Transverse colon (tissue), 4 donors: ENCODE measurements at regions not wholly inside any gene's neighbourhood (a gene's known extent, or its start where the extent isn't known, plus 50 kb on each side); places are given as distances from the start of the nearest gene placed in this dataset.

Source experiments
- DNase-seq: peaks from one replicate; pipeline ENCODE4 v3.0.0-alpha.2; 2019
- H3K27ac ChIP-seq, 4 donors: fragments of 200-600 bp; sonication (generic); 2 replicates each; pipeline ENCODE4 v1.5.1; 2016 to 2018; ENCODE audit warnings: inconsistent platforms in 4 of 4
- H3K27me3 ChIP-seq: fragments of 200-600 bp; sonication (generic); 2 replicates; pipeline ENCODE4 v1.5.1; 2017; ENCODE audit warnings: inconsistent platforms
- H3K36me3 ChIP-seq, 4 donors: fragments of 200-600 bp; sonication (generic); 2 replicates each; pipeline ENCODE4 v1.5.1; 2017 to 2019; ENCODE audit warnings: inconsistent platforms in 4 of 4
- H3K4me1 ChIP-seq, 4 donors: fragments of 200-600 bp; sonication (generic); 2 replicates each; pipeline ENCODE4 v1.5.1; 2017 to 2020; ENCODE audit warnings: inconsistent platforms in 4 of 4
- H3K4me3 ChIP-seq, 4 donors: fragments of 200-600 bp; sonication (generic); 1 replicate in 1 of 4; 2 replicates in 3 of 4; pipeline versions ENCODE4 v1.5.1 to v1.6.1; 2017 to 2019; ENCODE audit warnings: inconsistent platforms in 4 of 4
- H3K9me3 ChIP-seq, 2 donors: fragments of 200-600 bp; sonication (generic); 2 replicates each; pipeline ENCODE4 v1.5.1; 2017 to 2019; ENCODE audit warnings: inconsistent platforms in 2 of 2
- EP300 ChIP-seq: sonication (generic); formaldehyde crosslinking; IDR thresholded peaks from one replicate; pipeline ENCODE4 v1.6.1; 2017; ENCODE audit warnings: antibody characterized with exemption, low read depth
- POLR2A ChIP-seq: fragments of 450-650 bp; IDR thresholded peaks from one replicate; pipeline ENCODE4 v1.6.1; 2016; ENCODE audit warnings: antibody characterized with exemption, mild to moderate bottlenecking, moderate library complexity
- POLR2AphosphoS5 ChIP-seq, 3 donors: sonication (generic); formaldehyde crosslinking; IDR thresholded peaks; one replicate each; pipeline ENCODE4 v1.6.1; 2016; ENCODE audit warnings: antibody characterized with exemption in 3 of 3
- WGBS, 2 donors: methylation state at CpG; one replicate each; pipeline ENCODE4 v1.1.5; 2018; ENCODE audit warnings: low coverage in 1 of 2; 5-methylcytosine and 5-hydroxymethylcytosine counted together
- in situ Hi-C, 4 donors: fragments of 200-750 bp; cut with MboI; loops; one replicate each; pipeline versions ENCODE4 v1.15.0 to v1.15.1; 2017; ENCODE audit warnings: low sequenced_read_pairs in 3 of 4, low pct_ligation_motif_present in 1 of 4, low pct_unique_long_range_greater_than_20kb in 1 of 4
- intact Hi-C: fragments of 100-400 bp; cut with DNase I; formaldehyde crosslinking; loops from one replicate; pipeline ENCODE4 v1.15.1; 2023; ENCODE audit warnings: low total_unique reads
- TF ChIP-seq, protein P1 (sequence below), 5 experiments: fragments of 200-600 bp in 3 of 5; fragments of 450-650 bp in 2 of 5; sonication (generic) in 3 of 5; IDR thresholded peaks; 1 replicate in 2 of 5; 2 replicates in 3 of 5; pipeline ENCODE4 v1.5.1; 2016 to 2017; ENCODE audit warnings: antibody characterized with exemption in 5 of 5, inconsistent platforms in 3 of 5, mild to moderate bottlenecking in 2 of 5, moderate library complexity in 1 of 5

DNA sequence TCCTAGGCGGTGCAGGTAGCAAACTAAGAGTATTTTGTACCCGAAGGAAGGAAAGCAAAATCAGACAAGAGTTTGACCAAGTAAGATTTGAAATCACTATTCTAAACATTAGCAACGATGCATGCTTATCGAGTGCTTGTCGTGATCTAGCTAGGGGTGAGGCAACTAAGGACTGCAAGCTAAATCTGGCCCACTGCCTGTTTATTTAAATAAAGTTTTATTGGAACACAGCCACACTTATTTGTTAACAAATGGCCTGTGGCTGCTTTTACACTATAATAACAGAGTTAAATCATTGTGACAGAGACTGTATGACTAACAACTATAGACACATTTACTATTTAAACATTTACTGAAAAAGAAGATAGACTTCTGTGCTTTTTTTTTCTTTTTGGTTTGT is 983.6 kb downstream of the VRK1 start:
- intact Hi-C loops (no loop called here), in situ Hi-C loops (no loop called here)
- Histone ChIP-seq H3K9me3 (no peaks in the 10 kb centered on the region), H3K27me3 (no peaks in the 10 kb centered on the region), H3K27ac (no peak overlapping the region), H3K4me1 (no peaks in the 10 kb centered on the region), H3K4me3 (no peak overlapping the region), H3K36me3 (no peaks in the 10 kb centered on the region)
- TF ChIP-seq, protein P1, sequence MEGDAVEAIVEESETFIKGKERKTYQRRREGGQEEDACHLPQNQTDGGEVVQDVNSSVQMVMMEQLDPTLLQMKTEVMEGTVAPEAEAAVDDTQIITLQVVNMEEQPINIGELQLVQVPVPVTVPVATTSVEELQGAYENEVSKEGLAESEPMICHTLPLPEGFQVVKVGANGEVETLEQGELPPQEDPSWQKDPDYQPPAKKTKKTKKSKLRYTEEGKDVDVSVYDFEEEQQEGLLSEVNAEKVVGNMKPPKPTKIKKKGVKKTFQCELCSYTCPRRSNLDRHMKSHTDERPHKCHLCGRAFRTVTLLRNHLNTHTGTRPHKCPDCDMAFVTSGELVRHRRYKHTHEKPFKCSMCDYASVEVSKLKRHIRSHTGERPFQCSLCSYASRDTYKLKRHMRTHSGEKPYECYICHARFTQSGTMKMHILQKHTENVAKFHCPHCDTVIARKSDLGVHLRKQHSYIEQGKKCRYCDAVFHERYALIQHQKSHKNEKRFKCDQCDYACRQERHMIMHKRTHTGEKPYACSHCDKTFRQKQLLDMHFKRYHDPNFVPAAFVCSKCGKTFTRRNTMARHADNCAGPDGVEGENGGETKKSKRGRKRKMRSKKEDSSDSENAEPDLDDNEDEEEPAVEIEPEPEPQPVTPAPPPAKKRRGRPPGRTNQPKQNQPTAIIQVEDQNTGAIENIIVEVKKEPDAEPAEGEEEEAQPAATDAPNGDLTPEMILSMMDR (IDR thresholded peaks at IDR 0.05) = no peak
- no peak for TF ChIP-seq POLR2A
- no peak for TF ChIP-seq EP300
- no peak for TF ChIP-seq POLR2AphosphoS5 (IDR thresholded peaks at IDR 0.05)
- no peak for DNase-seq
- 82 to 84% methylated on average over 3 to 5 of the region's 5 CpGs for WGBS, 2 donors

DNA sequence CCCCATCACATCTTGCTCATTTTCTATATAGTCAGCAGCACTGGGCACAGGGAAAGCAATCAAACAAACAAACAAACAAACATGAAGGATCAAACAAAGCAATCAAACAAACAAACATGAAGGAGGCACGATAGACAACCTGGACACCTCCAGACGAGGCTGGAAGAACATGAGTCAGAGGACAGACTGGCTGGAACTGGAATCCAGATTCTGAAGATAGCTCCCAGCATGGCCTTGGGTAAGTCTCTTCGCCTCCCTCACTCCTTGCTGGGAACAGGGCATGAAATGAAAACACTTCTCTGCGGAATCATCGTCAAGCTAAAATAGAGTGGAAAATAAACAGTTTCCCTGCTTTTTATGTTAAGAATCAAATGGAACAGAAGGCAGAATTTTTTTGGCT is 984.8 kb downstream of the VRK1 start:
- intact Hi-C loops = no loop called here
- in situ Hi-C loops = no loop called here
- WGBS, 2 donors = 76 to 79% methylated on average over 4 to 5 of the region's 5 CpGs

DNA sequence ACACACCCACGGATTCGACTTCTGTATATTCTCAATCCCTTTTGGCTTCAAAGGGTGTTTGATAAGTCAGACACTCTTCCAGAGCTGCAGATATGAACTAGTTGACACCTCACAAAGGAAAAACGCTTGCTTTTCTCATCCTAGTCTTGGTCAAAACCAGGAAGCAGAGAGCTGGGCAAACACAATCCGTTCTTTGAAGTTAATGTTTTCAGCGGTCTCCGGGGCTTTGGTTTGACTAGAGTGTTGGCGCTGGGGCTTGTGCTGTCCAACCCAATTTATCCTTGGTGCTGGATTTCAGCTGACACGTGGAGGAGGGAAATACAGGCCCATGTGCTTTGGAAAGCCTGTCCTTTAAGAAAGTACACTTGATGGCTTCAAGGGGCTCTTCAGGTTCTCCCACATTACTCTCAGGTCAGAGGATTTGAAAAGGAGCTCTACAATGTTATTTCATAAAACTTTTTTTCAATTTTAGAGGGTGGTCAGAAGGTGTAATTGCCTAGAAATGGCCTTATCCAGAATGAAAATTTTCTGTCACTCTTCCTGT is 985.8 kb downstream of the VRK1 start:
- intact Hi-C loops (no loop called here), in situ Hi-C loops (no loop called here)
- DNase-seq = no peak
- Histone ChIP-seq H3K27me3 (no peaks in the 10 kb centered on the region), H3K4me3 (no peak overlapping the region), H3K4me1 (no peaks in the 10 kb centered on the region), H3K9me3 (no peaks in the 10 kb centered on the region), H3K27ac (no peak overlapping the region), H3K36me3 (no peaks in the 10 kb centered on the region)
- TF ChIP-seq, protein P1 (IDR thresholded peaks at IDR 0.05) = no peak
- TF ChIP-seq POLR2AphosphoS5 (IDR thresholded peaks at IDR 0.05) (no peak), EP300 (no peak), POLR2A (no peak)
- WGBS, 2 donors = 75 to 80% methylated on average over 7 to 8 of the region's 8 CpGs

More for the DNA sequence above, 984.8 kb downstream of the VRK1 start:
- no peak overlapping the region for H3K27ac ChIP-seq
- TF ChIP-seq, protein P1 (IDR thresholded peaks at IDR 0.05) = no peak
- TF ChIP-seq POLR2AphosphoS5 (IDR thresholded peaks at IDR 0.05) (no peak), POLR2A (no peak), EP300 (no peak)
- no peak for DNase-seq
- H3K4me1 ChIP-seq = no peaks in the 10 kb centered on the region
- no peaks in the 10 kb centered on the region for H3K27me3 ChIP-seq
- H3K36me3 ChIP-seq = no peaks in the 10 kb centered on the region
- no peak overlapping the region for H3K4me3 ChIP-seq
- no peaks in the 10 kb centered on the region for H3K9me3 ChIP-seq

DNA sequence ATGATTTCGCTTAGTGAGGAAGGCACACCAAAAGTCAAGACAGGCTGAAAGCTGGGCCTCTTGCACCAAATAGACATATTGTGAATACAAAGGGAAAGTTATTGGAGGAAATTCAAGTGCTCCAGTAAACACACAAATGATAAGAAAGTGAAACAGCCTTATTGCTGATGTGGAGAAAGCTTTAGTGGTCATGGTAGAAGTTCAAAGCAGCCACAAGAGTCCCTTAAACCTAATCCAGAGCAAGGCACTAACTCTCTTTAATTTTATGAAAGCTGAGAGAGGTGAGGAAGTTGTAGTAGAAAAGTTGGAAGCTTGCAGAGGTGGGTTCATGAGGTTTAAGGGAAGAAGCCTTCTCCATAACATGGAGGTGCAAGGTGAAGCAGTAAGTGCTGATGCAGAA is 988.3 kb downstream of the VRK1 start:
- H3K9me3 ChIP-seq = no peaks in the 10 kb centered on the region
- in situ Hi-C loops = no loop called here
- no peak overlapping the region for H3K4me3 ChIP-seq
- intact Hi-C loops = no loop called here
- H3K27ac ChIP-seq = no peak overlapping the region
- no peaks in the 10 kb centered on the region for H3K36me3 ChIP-seq
- no peaks in the 10 kb centered on the region for H3K27me3 ChIP-seq
- 100% methylated on average over 1 of the region's 1 CpG; no CpG with 5 or more reads in 1 of the 2 donors for WGBS, 2 donors
- no peak for TF ChIP-seq POLR2AphosphoS5 (IDR thresholded peaks at IDR 0.05)
- TF ChIP-seq, protein P1 (IDR thresholded peaks at IDR 0.05) = no peak
- TF ChIP-seq POLR2A = no peak
- TF ChIP-seq EP300 = no peak
- H3K4me1 ChIP-seq = no peaks in the 10 kb centered on the region
- DNase-seq = no peak
